Activated T-helper 17 cell treated with anti-CD3 and anti-CD28 coated beads, Interleukin-2, amount 50 U/mL, for 72 hours (primary cell): ENCODE measurements at regions not wholly inside any gene's neighbourhood (a gene's known extent, or its start where the extent isn't known, plus 50 kb on each side); places are given as distances from the start of the nearest gene placed in this dataset.

Experiments used
- ATAC-seq: fragments of 150-1000 bp; cut with Tn5 transposase; replicated peaks from 2 replicates; pipeline ENCODE4 v1.10.0; 2021; ENCODE audit warnings: mild to moderate bottlenecking, moderate library complexity
- H3K27ac Mint-ChIP-seq: one replicate; pipeline ENCODE4 v1.8.0; 2022; ENCODE audit warnings: mixed read lengths
- H3K27me3 Mint-ChIP-seq: one replicate; pipeline ENCODE4 v1.8.0; 2022; ENCODE audit warnings: mixed read lengths
- H3K36me3 Mint-ChIP-seq: one replicate; pipeline ENCODE4 v1.8.0; 2022; ENCODE audit warnings: low read depth, mild to moderate bottlenecking, mixed read lengths
- H3K4me1 Mint-ChIP-seq: one replicate; pipeline ENCODE4 v1.8.0; 2022; ENCODE audit warnings: mixed read lengths
- H3K4me3 Mint-ChIP-seq: one replicate; pipeline ENCODE4 v1.8.0; 2022; ENCODE audit warnings: mild to moderate bottlenecking, mixed read lengths
- H3K9me3 Mint-ChIP-seq: one replicate; pipeline ENCODE4 v1.8.0; 2022; ENCODE audit warnings: mixed read lengths

DNA sequence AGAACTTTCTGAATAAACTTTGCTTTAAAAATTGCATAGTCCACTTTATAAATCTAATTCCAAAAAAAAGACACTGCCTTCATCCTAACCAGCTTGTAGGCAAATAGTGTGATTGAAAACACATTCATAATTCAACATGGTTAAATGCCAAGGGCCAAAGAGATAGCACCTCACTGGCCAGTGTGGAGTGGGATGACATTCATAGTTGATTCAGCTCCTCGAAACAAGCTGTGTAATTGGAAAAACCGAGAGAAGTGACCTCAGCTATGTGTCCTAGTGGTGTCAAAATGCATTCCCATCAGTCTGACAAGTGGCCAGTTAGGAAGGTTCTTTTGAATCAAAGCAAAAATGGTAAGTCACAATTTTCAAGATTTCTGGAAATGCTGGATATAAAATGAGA is 1068.5 kb upstream of the CELF4 start:
- ATAC-seq: no peak
- no peak overlapping the region for H3K4me3 Mint-ChIP-seq
- H3K27ac Mint-ChIP-seq: no peak overlapping the region

DNA sequence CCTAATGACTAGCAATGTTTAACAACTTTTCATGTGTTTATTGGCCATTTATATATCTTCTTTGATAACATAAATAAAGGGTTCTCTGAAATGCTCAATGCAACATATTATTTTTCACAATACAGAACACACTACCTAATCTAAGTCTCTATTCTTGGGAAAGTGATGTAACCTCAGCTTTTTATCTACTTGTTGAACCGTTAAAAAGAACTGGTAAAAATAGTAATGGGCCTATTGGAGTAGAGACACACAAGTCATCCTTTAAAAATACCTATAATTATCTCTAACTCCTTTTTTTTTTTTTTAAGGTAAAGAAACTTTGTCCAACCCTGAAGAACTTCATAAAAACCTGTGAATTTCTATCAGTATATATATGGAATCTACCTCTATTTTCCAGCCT is 1067.7 kb upstream of the CELF4 start:
- Mint-ChIP-seq H3K4me3 (no peak overlapping the region), H3K9me3 (peaks cover 1% of the 10 kb centered on the region), H3K27me3 (no peaks in the 10 kb centered on the region), H3K36me3 (no peaks in the 10 kb centered on the region), H3K4me1 (no peaks in the 10 kb centered on the region), H3K27ac (no peak overlapping the region)
- ATAC-seq: no peak

More for the DNA sequence above, 1068.5 kb upstream of the CELF4 start:
- H3K27me3 Mint-ChIP-seq: no peaks in the 10 kb centered on the region
- H3K9me3 Mint-ChIP-seq: peaks cover 7% of the 10 kb centered on the region
- H3K4me1 Mint-ChIP-seq: no peaks in the 10 kb centered on the region
- no peaks in the 10 kb centered on the region for H3K36me3 Mint-ChIP-seq

- H3K4me3 Mint-ChIP-seq: no peak overlapping the region
- no peak for ATAC-seq
- H3K27ac Mint-ChIP-seq: no peak overlapping the region
- no peaks in the 10 kb centered on the region for H3K36me3 Mint-ChIP-seq
- no peaks in the 10 kb centered on the region for H3K4me1 Mint-ChIP-seq
- no peaks in the 10 kb centered on the region for H3K27me3 Mint-ChIP-seq
- no peaks in the 10 kb centered on the region for H3K9me3 Mint-ChIP-seq
Measured at GRCh38 chr18:38619129-38619528, 1053.5 kb upstream of the CELF4 start.

DNA sequence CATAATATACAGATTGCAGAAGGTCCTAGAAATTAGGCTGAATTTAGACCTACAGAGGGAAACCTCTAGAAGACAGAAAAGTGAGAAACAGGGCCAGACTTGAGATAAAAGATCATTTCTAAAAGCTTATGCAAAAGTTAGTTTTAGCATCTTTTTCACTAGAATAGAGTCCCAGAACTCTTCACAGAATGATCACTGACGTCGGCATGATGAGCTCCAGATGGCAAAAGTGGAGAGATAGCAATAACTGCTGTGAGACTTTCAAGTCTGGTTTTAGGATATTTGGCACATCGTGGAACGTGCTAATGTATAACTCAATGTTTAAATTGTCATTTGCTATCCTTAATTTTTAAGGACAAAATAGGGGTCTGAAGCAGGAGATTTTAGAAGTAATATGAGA is 1050.7 kb upstream of the CELF4 start:
- Mint-ChIP-seq H3K9me3 (no peaks in the 10 kb centered on the region), H3K4me1 (no peaks in the 10 kb centered on the region), H3K4me3 (no peak overlapping the region), H3K27ac (no peak overlapping the region), H3K27me3 (no peaks in the 10 kb centered on the region), H3K36me3 (no peaks in the 10 kb centered on the region)
- no peak for ATAC-seq

DNA sequence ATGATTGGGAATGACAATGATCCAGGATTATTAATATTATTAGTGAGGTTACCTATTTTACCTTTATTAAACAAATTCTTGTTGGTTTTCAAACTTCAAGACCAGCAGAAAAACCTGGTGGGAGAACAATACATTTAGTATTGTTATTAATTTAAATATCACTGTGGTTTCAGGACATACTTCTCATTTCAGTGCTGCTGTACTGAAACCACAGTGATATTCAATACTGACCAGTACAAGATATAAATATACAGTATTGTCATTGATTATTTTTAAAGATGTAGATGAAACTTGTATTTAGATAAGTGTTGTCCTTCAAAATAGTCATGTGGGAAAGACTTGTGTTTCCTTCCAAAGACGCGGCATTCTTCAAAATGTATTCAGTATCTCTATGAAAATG is 1047.3 kb upstream of the CELF4 start:
- H3K4me3 Mint-ChIP-seq: no peak overlapping the region

GRCh38 chr18:38611036-38611964 is 1045.7 kb upstream of the CELF4 start:
- Mint-ChIP-seq H3K36me3 (no peaks in the 10 kb centered on the region), H3K4me1 (no peaks in the 10 kb centered on the region), H3K27me3 (no peaks in the 10 kb centered on the region), H3K9me3 (no peaks in the 10 kb centered on the region), H3K27ac (no peak overlapping the region), H3K4me3 (no peak overlapping the region)
- ATAC-seq: peak; percentile 77

More for the DNA sequence above, 1047.3 kb upstream of the CELF4 start:
- Mint-ChIP-seq H3K36me3 (no peaks in the 10 kb centered on the region), H3K4me1 (no peaks in the 10 kb centered on the region), H3K9me3 (no peaks in the 10 kb centered on the region), H3K27me3 (no peaks in the 10 kb centered on the region), H3K27ac (no peak overlapping the region)
- ATAC-seq: no peak

GRCh38 chr18:38606841-38607240 is 1041.2 kb upstream of the CELF4 start:
- H3K4me3 Mint-ChIP-seq: no peak overlapping the region
- no peaks in the 10 kb centered on the region for H3K27me3 Mint-ChIP-seq
- peak; percentile 50 for ATAC-seq
- H3K36me3 Mint-ChIP-seq: no peaks in the 10 kb centered on the region
- H3K27ac Mint-ChIP-seq: no peak overlapping the region
- H3K9me3 Mint-ChIP-seq: peaks cover 3% of the 10 kb centered on the region
- H3K4me1 Mint-ChIP-seq: no peaks in the 10 kb centered on the region

GRCh38 chr18:38602341-38602740 is 1036.7 kb upstream of the CELF4 start:
- no peaks in the 10 kb centered on the region for H3K27me3 Mint-ChIP-seq
- no peak overlapping the region for H3K4me3 Mint-ChIP-seq
- H3K36me3 Mint-ChIP-seq: no peaks in the 10 kb centered on the region
- H3K4me1 Mint-ChIP-seq: no peaks in the 10 kb centered on the region
- ATAC-seq: no peak
- H3K27ac Mint-ChIP-seq: no peak overlapping the region
- peaks cover 3% of the 10 kb centered on the region for H3K9me3 Mint-ChIP-seq

DNA sequence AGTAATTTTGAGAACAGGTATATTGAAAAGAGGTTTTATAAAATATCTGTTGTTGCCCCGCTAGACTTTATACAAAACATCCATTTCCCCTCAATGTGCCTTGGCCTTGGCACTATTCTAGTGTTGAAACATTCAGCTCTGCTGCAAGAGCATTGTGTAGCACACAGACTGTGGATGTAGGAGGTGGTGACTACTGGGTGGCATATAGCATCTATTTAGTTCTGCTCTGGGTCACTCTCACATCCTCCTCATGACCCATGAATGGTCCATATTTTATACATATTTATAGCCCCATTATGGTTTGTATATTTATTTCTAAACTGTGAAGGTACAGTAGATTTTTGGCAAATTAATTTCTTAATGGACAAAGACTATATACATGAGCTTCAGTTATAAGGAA is 1022.0 kb upstream of the CELF4 start:
- H3K27me3 Mint-ChIP-seq: no peaks in the 10 kb centered on the region
- ATAC-seq: no peak
- H3K4me3 Mint-ChIP-seq: no peak overlapping the region
- peaks cover 6% of the 10 kb centered on the region for H3K9me3 Mint-ChIP-seq
- H3K27ac Mint-ChIP-seq: no peak overlapping the region
- H3K36me3 Mint-ChIP-seq: no peaks in the 10 kb centered on the region
- H3K4me1 Mint-ChIP-seq: no peaks in the 10 kb centered on the region

DNA sequence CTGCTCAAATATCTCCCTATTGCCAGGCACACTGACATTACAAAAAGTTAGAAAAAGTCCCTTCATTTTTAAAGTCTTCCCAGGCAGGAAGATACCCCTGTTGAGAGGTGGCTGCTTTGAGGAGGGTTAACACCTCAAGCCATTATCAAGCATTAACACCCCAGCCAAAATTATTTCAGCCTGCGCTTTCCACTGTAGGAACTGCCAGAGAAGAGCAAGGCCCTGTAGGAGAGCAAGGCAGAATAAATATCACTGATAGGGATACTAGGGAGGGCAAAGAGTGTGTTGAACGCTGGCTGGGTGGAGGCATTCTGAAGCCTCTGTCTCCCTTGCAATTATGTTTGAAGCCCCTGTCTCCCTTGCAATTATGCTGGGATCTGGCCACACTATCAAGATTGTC is 1020.7 kb upstream of the CELF4 start:
- Mint-ChIP-seq H3K4me3 (no peak overlapping the region), H3K4me1 (no peaks in the 10 kb centered on the region), H3K9me3 (peaks cover 10% of the 10 kb centered on the region), H3K27ac (no peak overlapping the region), H3K36me3 (no peaks in the 10 kb centered on the region), H3K27me3 (no peaks in the 10 kb centered on the region)
- ATAC-seq: no peak

GRCh38 chr18:38579764-38580163 is 1014.2 kb upstream of the CELF4 start:
- no peak for ATAC-seq
- Mint-ChIP-seq H3K27ac (no peak overlapping the region), H3K36me3 (no peaks in the 10 kb centered on the region), H3K4me3 (no peak overlapping the region), H3K4me1 (peaks cover 4% of the 10 kb centered on the region), H3K9me3 (peaks cover 13% of the 10 kb centered on the region), H3K27me3 (no peaks in the 10 kb centered on the region)

DNA sequence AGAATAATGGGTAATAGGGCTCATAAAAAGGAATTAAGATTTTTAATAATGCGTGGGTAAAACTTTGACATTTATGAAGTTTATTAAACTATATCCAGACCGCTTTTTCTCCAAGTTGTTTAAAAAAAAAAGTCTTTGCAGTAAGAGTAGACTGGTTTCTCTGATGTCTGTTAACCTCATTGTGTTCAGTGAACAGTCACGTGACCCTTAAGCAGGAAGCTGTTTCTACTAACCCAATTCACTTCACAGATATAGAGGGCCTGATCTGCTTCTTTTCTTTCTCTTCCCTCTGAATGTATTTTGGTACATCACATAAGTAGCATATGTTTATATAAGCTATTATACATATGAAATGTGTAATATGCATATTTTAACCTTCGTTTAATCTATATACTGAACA is 1011.3 kb upstream of the CELF4 start:
- H3K27me3 Mint-ChIP-seq: no peaks in the 10 kb centered on the region
- no peak overlapping the region for H3K4me3 Mint-ChIP-seq
- no peak for ATAC-seq
- peaks cover 4% of the 10 kb centered on the region for H3K4me1 Mint-ChIP-seq
- peaks cover 13% of the 10 kb centered on the region for H3K9me3 Mint-ChIP-seq
- H3K27ac Mint-ChIP-seq: no peak overlapping the region
- H3K36me3 Mint-ChIP-seq: no peaks in the 10 kb centered on the region

DNA sequence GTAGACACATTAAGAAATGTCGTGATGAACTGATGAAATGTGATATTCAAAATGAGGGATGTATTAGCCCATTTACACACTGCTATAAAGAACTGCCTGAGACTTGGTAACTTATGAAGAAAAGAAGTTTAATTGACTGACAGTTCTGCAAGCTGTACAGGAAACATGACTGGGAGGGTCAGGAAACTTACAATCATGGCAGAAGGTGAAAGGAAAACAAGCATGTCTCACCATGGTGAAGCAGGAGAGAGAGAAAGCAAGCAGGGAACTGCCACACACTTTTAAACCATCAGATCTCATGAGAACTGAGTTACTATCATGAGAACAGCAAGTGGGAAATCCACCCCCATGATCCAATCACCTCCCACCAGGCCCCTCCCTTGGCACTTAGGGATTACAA is 1010.8 kb upstream of the CELF4 start:
- Mint-ChIP-seq H3K4me3 (peak overlapping the region; percentile 6), H3K36me3 (no peaks in the 10 kb centered on the region), H3K4me1 (peaks cover 4% of the 10 kb centered on the region), H3K27ac (no peak overlapping the region), H3K27me3 (no peaks in the 10 kb centered on the region), H3K9me3 (peaks cover 9% of the 10 kb centered on the region)
- ATAC-seq: peak; percentile 37

DNA sequence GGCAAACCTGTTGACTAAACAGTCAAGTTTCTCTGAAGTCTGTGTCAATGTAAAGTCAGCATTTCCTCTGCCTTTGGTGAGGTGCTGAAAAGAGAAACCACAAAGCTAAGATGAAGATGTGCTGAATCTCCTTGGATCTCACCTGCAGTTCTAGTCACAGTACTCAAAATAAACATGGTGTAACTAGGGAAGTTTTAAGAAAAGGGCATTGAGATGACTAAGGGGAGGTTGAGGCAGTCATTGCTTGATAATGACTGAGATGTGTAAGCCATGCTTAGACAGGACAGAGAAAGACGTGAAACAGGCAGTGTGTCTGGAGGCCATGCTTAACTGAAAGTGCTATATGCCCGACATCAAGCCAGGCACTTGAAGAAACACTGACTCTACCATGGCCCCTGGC is 1010.0 kb upstream of the CELF4 start:
- Mint-ChIP-seq H3K9me3 (peaks cover 9% of the 10 kb centered on the region), H3K27ac (no peak overlapping the region), H3K27me3 (no peaks in the 10 kb centered on the region), H3K4me1 (peaks cover 4% of the 10 kb centered on the region), H3K36me3 (no peaks in the 10 kb centered on the region), H3K4me3 (peak overlapping the region; percentile 45)
- ATAC-seq: peak; percentile 83

DNA sequence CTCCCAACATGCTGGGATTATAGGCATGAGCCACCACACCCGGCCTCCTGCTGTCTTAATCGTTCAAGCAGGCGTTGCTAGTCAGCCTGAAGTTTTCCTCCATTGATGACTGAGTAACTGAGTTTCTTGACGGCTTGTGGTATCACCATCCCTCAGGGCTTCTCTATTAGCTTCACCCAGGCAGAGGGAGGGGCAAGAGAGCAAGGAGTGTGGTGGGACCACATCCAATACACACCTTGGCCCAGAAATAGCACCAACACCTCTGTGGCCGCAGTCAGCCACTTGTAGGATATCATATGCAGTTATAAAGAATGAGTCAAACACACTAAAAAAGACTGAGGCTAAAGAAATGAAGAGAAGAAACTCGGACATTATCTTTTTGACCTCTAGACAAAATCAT is 1009.4 kb upstream of the CELF4 start:
- no peaks in the 10 kb centered on the region for H3K36me3 Mint-ChIP-seq
- no peak overlapping the region for H3K27ac Mint-ChIP-seq
- ATAC-seq: no peak
- no peaks in the 10 kb centered on the region for H3K27me3 Mint-ChIP-seq
- H3K4me1 Mint-ChIP-seq: peaks cover 4% of the 10 kb centered on the region
- H3K9me3 Mint-ChIP-seq: peaks cover 9% of the 10 kb centered on the region
- no peak overlapping the region for H3K4me3 Mint-ChIP-seq
